Parathyroid adenoma (tissue), 2 donors: ENCODE measurements at regions not wholly inside any gene's neighbourhood (a gene's known extent, or its start where the extent isn't known, plus 50 kb on each side); places are given as distances from the start of the nearest gene placed in this dataset.

ENCODE experiments used
- H2AFZ ChIP-seq: fragments of 300-600 bp; sonication (generic); one replicate; pipeline ENCODE4 v1.7.0; 2017; ENCODE audit warnings: antibody characterized with exemption, mild to moderate bottlenecking
- H3K27ac ChIP-seq: fragments of 300-600 bp; sonication (generic); one replicate; pipeline ENCODE4 v1.7.0; 2017
- H3K27me3 ChIP-seq: fragments of 300-600 bp; sonication (generic); one replicate; pipeline ENCODE4 v1.7.0; 2017; ENCODE audit warnings: low read length; ENCODE audit not compliant: control insufficient read depth, insufficient read depth
- H3K36me3 ChIP-seq: fragments of 300-600 bp; sonication (generic); one replicate; pipeline ENCODE4 v1.7.0; 2017; ENCODE audit warnings: low read length; ENCODE audit not compliant: control insufficient read depth, insufficient read depth
- H3K4me1 ChIP-seq: fragments of 300-600 bp; sonication (generic); one replicate; pipeline ENCODE4 v1.7.0; 2017; ENCODE audit warnings: control low read depth
- H3K4me2 ChIP-seq: fragments of 300-600 bp; sonication (generic); one replicate; pipeline ENCODE4 v1.7.0; 2017; ENCODE audit warnings: low read length
- H3K4me3 ChIP-seq: fragments of 300-600 bp; sonication (generic); one replicate; pipeline ENCODE4 v1.7.0; 2017; ENCODE audit warnings: low read depth, low read length
- H3K79me2 ChIP-seq: fragments of 300-600 bp; sonication (generic); one replicate; pipeline ENCODE4 v1.7.0; 2017; ENCODE audit warnings: control low read depth
- H3K9ac ChIP-seq: fragments of 300-600 bp; sonication (generic); one replicate; pipeline ENCODE4 v1.7.0; 2017; ENCODE audit warnings: mild to moderate bottlenecking
- H3K9me3 ChIP-seq: fragments of 300-600 bp; sonication (generic); one replicate; pipeline ENCODE4 v1.7.0; 2017; ENCODE audit warnings: low read length; ENCODE audit not compliant: control insufficient read depth
- TF ChIP-seq, protein P1 (sequence below): fragments of 300-600 bp; sonication (generic); IDR thresholded peaks from one replicate; pipeline ENCODE4 v1.7.0; 2017; ENCODE audit warnings: antibody characterized with exemption, mild to moderate bottlenecking
- donor health status: primary hyperparathyroidism.

DNA sequence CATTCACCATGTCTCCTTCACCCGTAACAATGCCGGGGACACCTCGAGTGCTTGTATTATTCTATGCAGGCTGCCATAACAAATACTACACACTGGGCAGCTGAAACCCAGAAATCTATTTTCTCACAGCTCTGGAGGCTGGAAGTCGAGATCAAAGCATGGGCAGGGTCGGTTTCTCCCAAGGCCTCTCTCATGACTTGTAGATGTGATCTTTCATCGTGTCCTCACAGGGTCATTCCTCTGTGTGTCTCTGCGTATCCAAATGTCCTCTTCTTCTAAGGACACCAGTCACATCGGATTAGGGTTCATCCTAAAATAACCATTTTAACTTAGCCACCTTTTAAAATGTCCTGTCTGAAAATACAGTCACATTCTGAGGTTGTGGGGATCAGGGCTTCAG, 303.5 kb downstream of the KLF6 start:
- Histone ChIP-seq H2AFZ (no peak overlapping the region), H3K4me3 (no peak overlapping the region), H3K4me1 (peaks cover 3% of the 10 kb centered on the region), H3K4me2 (no peak overlapping the region), H3K9ac (no peak overlapping the region), H3K9me3 (no peaks in the 10 kb centered on the region), H3K36me3 (no peaks in the 10 kb centered on the region), H3K27ac (no peak overlapping the region), H3K79me2 (no peaks in the 10 kb centered on the region), H3K27me3 (no peaks in the 10 kb centered on the region)
- TF ChIP-seq, protein P1, sequence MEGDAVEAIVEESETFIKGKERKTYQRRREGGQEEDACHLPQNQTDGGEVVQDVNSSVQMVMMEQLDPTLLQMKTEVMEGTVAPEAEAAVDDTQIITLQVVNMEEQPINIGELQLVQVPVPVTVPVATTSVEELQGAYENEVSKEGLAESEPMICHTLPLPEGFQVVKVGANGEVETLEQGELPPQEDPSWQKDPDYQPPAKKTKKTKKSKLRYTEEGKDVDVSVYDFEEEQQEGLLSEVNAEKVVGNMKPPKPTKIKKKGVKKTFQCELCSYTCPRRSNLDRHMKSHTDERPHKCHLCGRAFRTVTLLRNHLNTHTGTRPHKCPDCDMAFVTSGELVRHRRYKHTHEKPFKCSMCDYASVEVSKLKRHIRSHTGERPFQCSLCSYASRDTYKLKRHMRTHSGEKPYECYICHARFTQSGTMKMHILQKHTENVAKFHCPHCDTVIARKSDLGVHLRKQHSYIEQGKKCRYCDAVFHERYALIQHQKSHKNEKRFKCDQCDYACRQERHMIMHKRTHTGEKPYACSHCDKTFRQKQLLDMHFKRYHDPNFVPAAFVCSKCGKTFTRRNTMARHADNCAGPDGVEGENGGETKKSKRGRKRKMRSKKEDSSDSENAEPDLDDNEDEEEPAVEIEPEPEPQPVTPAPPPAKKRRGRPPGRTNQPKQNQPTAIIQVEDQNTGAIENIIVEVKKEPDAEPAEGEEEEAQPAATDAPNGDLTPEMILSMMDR, result no peak

DNA sequence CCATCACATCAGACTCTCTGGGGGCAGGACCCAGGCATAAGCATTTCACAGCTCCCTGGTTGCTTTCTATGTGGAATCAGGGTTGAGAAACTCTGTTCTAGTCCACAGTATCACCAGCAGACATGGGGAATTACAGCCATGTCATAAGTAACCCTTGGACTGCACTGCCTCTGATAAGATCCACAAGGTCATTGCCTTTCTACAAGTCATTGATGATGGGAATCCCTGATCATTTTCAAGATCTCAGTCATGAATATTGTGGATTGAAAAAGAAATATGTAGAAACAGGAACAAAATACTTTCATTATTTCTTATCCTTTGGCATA, 304.1 kb downstream of the KLF6 start:
- Histone ChIP-seq H2AFZ (no peak overlapping the region), H3K27ac (no peak overlapping the region), H3K4me2 (no peak overlapping the region), H3K9me3 (no peaks in the 10 kb centered on the region), H3K27me3 (no peaks in the 10 kb centered on the region), H3K9ac (no peak overlapping the region), H3K36me3 (no peaks in the 10 kb centered on the region), H3K79me2 (no peaks in the 10 kb centered on the region), H3K4me3 (no peak overlapping the region), H3K4me1 (peaks cover 3% of the 10 kb centered on the region)
- TF ChIP-seq, protein P1, result no peak

DNA sequence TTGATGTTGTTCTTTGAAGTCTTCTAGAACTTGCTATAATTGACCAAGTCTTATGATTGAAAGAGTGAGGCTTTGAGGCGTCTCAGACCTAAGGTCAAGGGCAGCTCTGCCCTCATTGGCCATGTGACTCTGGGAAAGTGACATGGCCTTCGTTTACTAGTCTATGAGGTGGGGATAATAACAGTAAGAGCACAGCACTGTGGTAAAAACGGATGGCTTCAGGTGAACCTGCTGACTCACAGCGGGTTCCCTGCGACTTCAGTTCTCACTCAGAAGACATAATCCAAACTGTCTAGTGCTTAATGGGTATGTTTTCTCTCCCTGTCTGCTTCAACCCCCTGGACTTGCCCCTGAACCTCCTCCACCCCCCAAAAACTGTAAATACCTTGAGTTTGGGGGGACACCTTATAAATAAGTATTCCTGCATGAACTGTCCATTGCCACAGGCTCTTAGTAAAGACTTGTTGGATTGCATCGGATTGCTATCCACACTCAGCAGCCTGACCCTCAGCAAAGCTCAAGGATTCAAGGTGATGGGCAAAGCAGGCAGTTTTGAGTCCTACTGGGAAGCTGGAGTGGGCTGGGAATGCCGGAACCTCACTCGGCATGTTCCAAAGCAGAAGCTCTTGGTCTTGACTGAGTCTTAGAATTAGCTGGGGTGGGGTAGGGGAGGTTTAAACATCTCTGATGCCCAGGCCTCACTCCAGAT, 304.6 kb downstream of the KLF6 start:
- TF ChIP-seq, protein P1, result no peak
- Histone ChIP-seq H3K4me1 (peaks cover 3% of the 10 kb centered on the region), H3K27ac (no peak overlapping the region), H3K79me2 (no peaks in the 10 kb centered on the region), H3K4me2 (no peak overlapping the region), H3K36me3 (no peaks in the 10 kb centered on the region), H3K9ac (no peak overlapping the region), H3K27me3 (no peaks in the 10 kb centered on the region), H3K4me3 (no peak overlapping the region), H3K9me3 (no peaks in the 10 kb centered on the region), H2AFZ (no peak overlapping the region)

DNA sequence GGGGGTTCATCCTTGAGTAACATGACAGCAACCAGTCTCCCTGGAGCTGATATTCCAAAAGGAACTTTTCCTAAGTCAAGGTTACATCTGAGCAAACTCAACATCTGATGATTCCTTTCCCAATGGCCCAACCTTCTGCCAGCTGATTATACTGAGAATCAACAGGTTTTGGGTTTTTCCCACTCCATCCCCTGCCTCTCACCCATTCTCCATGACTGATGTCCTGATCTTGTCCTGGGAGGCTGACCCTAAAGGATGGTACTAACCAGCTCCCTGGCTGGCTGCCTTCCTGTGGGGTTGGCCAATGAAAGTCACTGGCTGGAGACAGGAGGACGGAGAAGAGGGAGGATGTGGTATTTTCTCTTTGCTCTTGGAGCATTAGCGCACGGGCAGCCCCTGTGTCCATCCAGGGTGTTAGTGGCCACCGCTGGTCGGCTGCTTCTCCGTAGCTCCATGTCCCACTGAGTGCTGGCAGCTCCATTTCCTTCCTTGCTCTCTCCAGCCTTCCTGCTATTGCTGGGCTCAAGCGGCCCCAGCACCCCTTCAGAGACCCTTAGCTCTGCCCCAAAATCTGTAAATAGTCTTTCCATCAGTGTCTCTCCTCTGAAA, 306.2 kb upstream of the PITRM1 start:
- H3K27ac ChIP-seq, result no peak overlapping the region
- TF ChIP-seq, protein P1, result no peak

DNA sequence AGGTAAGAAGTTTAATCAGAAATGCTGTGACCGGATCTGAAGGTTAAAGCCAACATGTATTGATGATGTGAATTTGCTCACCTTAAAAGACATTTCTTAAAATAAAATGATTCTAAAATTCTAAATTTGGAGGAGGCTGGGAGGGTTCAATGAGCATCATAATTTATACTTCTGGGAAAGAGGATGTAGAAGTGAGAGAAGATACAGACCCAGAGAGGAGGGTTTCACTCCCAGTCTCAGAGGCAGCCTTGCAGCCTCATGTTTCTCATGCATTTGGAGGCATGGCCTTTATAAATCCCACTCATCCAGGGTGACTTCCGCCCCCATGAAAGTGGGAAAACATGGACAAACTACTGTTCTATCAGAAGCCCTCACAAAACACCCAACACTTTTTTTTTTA, 305.6 kb upstream of the PITRM1 start:
- no peaks in the 10 kb centered on the region for H3K79me2 ChIP-seq
- no peaks in the 10 kb centered on the region for H3K36me3 ChIP-seq
- no peak overlapping the region for H2AFZ ChIP-seq
- H3K27me3 ChIP-seq, result no peaks in the 10 kb centered on the region
- no peak overlapping the region for H3K9ac ChIP-seq
- H3K9me3 ChIP-seq, result no peaks in the 10 kb centered on the region
- no peak overlapping the region for H3K27ac ChIP-seq
- peaks cover 3% of the 10 kb centered on the region for H3K4me1 ChIP-seq
- no peak overlapping the region for H3K4me2 ChIP-seq
- H3K4me3 ChIP-seq, result no peak overlapping the region
- TF ChIP-seq, protein P1, result no peak

More for the DNA sequence above, 306.2 kb upstream of the PITRM1 start:
- Histone ChIP-seq H3K9me3 (no peaks in the 10 kb centered on the region), H3K79me2 (no peaks in the 10 kb centered on the region), H3K4me2 (no peak overlapping the region), H3K4me1 (peaks cover 3% of the 10 kb centered on the region), H3K27me3 (no peaks in the 10 kb centered on the region), H3K36me3 (no peaks in the 10 kb centered on the region), H3K4me3 (no peak overlapping the region), H2AFZ (no peak overlapping the region), H3K9ac (no peak overlapping the region)
